HG02763 (cell line): ENCODE measurements at regions not wholly inside any gene's neighbourhood (a gene's known extent, or its start where the extent isn't known, plus 50 kb on each side); places are given as distances from the start of the nearest gene placed in this dataset.
A peak's percentile ranks its signal among the peaks of the same experiment; 100 is the strongest.
"Not testable (repeated sequence)": the region's sequence is repeated elsewhere in the genome, so short reads cannot be mapped to it uniquely, and the experiment has no call there.

ENCODE experiments used
- ATAC-seq: cut with Tn5 transposase; IDR thresholded peaks from one replicate; pipeline ENCODE4 v1.9.1; 2021; ENCODE audit warnings: mild to moderate bottlenecking, moderate library complexity; ENCODE audit not compliant: unreplicated experiment

DNA sequence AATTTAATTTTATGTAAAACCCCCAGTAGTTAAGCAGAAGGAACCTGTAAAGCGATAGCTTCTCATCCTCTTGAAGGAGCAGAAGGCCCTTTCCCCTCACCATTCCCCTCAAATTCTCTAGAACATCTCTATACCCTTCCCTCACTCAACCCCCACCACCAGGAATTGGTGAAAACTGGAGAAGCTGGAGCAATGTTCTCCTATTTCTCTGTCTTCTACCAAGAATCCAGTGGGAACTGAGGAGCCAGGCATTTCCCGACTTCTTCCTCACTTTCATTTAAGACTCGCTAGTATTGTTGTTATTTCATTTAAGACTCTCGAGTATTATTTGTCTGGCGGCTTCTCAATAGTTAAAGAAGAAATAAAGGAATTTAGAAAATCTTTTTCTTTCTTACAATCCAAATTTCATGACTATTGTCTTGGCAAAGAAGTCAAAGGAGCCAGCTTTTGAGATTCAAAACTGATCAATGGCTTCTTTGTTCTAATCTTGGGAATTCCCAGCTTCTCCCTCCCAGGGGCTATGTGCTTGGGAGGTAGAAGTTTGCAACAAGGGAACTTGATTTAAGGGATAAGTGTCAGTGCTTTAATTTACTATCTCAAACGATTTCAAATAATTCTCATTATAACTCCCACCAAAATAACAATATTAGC lies 253.3 kb upstream of the ADGRL2 start:
- ATAC-seq = no peak

DNA sequence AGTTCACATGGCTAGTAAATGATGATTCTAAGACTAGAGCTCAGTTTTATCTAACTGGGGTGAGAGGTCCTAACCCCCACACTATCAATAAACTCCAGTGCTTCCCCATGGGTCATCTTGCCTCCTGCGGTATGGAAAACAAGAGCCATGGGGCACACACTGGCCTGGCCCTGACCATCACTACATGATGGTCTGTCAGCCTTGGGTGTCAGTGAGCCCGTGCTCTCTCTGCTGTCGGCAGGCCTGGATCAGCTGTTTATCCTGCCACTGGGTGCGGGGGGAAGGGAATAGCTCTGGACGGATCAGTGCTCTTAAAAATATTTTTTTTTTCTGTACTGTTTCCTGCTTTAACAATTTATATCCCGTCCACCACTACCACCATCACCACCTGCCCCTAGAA lies 255.0 kb upstream of the ADGRL2 start:
- ATAC-seq = no peak

DNA sequence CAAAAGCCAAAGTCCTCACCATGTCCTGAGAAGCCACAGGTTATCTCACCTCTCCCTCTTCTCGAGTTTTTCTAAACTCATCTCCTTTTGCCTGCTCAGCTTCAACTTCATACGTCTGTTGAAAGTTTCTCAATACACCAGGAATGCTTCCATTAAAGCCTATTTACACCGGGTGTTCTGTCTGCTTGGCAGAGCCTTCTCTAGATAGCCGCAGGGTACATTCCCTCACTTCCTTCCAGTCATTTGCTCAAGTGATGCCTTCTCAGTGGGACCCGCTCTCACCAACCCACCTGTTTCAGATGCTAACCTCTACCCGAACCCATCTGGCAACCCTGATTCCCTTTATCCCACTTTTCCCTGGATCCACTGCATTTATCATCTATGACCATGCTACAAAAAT lies 257.0 kb upstream of the ADGRL2 start:
- ATAC-seq = no peak

DNA sequence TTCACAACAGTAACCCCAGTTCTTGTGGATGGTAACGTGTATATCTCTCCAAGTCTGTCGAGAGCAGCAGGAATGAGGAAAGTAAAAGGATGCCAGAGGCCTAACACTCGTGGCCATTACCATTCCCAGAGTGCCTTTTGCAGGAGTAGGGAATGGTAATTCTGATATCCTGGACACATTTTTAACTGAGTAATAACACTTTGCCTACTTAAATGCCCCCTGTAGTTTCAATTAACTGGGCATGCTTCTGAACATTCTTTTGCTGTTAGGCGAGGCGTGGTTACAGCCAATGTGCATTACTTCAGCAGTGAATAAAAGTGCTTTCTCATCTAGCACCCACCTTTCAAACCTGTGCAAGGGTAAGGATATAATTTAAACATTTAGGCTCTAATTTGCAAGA lies 258.5 kb upstream of the ADGRL2 start:
- ATAC-seq = no peak

DNA sequence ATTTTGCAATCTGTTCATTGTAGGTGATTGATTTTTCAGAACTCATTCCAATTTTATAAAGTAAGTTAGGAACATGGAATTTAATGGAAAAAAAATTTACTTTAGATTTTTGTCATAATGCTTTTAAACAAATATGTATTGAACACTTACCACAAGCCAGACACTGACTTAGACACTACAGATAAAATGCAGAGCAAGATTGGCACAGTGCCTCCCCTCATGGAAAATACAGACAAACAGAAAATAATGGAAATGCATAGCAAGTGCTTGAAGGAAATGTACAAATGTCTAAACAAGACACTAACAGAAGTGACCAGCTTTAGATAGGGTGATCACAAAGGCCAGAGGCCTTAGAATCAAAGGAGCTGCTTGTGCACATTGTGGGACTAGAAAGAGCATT lies 260.5 kb upstream of the ADGRL2 start:
- no peak for ATAC-seq

DNA sequence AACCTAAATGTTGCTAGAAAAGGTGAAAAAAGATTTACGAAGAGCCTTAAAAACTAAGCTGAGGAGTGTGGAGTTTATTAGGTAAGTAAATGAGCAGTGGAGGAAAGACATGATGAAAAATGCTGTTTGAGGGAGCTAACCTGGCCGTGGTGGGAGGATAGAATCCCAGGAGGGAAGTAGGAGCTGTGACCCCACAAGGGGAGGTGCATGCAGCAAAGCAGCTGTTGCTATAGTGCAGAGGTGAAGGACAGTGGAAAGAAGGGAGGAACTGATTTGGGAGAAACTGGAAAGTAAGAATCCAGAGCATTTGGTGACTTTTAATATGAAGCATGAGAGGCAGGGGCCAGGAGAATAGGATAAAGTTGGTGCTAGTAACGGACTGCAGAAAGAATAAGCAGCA lies 271.7 kb upstream of the ADGRL2 start:
- ATAC-seq = no peak

DNA sequence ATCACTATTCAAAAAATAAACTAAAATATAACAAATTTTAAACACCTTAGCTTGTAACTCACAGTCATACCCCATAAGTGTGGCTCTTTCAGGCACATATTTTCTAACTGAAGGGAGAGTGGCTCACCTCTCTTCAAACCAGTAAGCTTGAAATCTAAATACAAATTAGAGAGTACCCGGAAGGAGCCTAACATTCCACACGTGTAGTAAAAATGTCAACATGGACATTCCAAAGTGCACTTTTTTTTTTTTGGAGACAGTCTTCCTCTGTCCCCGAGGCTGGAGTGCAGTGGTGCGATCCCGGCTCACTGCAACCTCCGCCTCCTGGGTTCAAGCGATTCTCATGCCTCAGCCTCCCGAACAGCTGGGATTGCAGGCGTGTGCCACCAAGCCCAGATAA lies 275.6 kb upstream of the ADGRL2 start:
- no peak for ATAC-seq

DNA sequence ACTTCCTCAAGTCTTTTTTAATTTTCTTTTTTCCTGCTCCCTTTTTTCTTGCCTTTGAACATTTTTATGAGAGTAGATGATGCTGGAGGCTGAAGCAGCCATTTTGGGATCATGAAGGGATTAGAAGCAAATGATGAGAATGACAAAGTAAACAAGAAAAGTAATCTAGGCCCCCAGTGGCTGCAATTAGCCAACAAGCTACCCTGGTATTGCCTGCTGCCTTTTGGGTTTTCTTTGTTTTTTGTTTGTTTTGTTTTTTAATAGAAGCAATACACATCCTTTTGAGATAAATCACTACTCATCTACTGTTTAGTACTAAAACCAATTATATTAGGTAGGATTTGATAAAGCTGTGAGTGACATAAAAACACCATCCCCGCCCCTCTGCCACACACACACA lies 280.7 kb upstream of the ADGRL2 start:
- ATAC-seq = no peak

DNA sequence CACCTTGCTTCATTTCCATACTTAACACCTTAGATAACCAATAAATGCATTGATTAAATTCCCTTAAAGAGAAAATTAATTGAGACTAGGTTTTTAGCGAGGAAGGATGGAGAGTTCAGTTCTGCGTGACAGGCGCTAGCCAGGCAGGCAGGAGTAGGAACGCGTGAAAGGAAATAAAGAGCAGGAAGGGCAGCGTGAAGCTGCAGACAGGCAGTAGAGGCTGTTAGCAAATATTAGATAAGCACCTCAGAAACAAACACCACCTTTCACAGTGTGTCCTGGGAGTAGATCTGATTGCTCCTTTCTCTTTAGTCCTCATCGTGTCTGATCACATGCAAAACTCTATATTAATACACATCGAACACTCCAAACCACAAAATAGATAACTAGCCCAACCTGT lies 282.7 kb upstream of the ADGRL2 start:
- ATAC-seq = no peak

DNA sequence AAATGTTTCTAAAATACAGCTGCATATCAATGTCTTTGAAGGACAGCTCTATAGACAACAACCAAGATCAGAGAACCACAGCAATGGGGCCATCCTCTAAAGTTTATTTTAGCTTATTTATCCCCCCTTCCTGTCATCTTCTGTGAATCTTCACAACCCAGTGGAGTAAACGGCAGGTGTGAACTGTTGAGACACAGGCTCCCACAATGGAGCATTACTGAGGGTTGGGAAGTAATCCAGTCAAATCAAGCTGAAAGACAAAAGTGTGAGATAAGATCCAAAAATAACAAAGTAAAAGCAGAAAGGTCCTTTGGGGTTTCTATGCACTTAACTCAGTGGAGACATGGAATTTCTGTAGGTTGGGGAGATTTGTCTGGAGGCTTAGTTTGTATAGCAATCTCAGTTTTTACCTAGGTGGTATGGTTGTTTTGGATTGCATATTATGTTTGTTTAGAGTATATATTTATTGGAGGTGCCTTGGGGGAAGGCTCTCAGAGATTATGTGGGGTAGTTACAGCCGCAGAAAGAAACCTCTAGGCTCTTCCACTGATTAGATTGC lies 286.9 kb upstream of the ADGRL2 start:
- ATAC-seq = no peak

DNA sequence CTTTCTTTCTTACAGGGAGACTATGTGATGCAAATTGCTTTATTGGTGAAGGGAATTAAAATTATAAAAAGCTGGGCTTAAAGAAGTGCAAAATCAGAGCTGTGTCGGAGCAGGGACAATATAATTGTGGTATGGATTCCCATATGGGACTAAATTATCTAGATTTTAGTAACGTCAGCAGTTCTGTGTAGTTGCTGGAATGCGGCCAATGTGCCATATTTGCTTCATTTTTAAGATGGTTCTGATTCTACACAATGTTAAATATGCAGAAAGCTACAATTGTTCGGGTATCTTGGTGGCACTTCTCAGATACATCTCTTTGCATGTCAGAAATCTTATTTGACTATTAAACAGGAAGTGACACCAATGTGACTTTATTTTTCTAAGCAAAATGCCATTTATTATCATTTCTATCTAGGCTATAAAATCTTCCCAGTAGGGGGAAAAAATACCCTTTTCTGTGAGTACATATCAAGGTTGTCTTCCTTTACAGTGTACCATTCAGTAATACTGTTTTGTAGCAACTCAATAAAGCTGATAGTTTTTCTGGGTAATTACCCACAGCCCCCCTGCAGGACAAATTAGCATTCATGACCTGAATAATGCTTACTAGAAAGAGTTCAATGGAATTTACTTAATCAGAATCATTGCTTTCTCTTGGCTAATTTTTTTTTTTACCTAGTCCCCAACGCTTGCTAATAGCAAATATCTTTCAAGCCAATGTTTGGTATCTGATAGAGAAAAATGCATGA lies 288.3 kb upstream of the ADGRL2 start:
- no peak for ATAC-seq

DNA sequence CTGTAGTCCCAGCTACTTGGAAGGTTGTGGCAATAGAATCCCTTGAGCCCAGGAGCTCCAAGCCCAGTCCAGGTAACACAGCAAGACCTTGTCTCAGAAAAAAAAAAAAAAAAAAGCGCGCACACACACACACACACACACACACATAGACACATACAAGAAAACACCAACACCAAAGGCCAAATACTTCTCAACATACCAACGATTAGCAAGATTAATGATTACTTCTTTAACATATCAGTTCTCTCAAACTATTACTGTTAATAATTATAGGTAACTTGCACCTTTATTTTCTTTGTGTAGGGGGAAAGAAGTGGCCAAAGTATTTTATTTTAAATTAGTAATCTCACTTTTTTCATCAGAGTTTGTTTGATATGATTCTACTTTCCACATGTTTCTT lies 289.5 kb upstream of the ADGRL2 start:
- no peak for ATAC-seq

DNA sequence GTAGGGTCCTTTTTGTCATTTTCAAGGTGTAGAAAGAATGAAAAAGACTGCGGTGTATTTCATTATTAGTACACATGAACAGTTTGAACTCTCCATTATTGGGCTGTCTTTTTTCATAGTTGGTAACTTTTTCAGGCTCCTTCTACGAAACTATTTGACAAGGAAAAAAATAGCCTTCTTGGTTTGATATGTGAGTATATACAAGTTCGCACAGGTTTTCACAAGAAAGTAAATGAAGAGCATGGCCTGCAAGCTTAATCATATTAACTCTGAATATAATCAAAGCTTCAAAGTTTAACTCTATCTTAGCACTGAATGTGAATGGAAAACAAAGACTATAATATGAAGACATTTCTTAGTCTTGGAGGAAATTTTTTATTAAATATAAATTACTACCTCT lies 290.0 kb upstream of the ADGRL2 start:
- ATAC-seq = no peak

DNA sequence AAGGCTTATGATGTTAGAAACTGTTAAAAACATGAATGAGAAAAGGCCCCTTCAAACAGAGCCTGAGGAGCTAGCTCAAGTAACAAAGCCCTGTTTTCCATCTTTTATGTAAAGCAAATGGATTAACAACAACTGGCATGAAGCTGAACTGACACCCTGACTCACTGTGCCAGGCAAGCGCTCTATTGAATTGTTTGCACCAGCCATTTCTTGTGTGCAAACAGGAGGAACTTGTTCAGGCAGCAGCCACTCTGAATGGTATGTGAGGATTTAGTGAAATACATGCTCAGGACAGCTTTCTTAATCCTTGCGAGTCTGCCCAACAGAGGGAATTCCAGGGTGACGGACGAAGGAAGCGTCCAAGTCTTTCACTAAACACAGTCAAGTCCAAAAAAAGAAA lies 291.1 kb upstream of the ADGRL2 start:
- ATAC-seq = no peak

DNA sequence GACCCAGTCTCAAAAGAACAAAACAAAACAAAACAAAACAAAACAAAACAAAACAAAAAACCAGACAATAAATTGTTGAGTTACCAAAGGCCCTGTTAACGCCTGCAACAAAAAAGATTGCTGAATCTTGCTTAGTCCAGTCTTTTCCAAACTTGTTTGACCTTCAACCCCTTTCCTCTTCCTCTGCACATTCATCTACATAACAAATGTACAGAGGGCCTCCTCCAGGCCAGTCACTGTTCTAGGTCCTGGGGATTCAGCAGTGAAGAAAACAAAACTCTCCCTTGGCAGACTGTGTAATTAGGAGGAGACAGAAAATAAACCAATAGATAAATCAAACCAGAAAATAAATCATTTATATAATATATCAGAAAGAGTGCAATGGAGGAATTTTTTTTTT lies 294.0 kb upstream of the ADGRL2 start:
- ATAC-seq = no peak

DNA sequence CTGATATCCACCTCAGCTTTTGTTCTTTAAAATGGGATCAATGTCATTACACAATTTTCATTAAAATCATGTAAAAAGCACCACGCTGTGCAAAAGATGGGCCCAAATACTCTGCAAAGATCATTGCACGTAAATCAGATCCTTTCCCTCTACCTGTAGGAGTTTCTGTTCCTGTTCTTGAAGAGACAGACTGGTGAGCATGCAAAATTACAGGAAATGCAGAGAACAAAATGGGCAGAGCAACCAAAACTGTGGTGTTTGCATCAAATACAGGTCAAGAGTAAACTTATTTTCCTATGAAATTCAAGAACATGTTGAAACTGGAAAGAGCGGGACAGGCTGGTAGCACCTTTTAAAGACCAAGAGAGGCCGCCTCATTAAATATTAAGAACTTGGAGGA lies 294.9 kb upstream of the ADGRL2 start:
- peak; percentile 96 for ATAC-seq

DNA sequence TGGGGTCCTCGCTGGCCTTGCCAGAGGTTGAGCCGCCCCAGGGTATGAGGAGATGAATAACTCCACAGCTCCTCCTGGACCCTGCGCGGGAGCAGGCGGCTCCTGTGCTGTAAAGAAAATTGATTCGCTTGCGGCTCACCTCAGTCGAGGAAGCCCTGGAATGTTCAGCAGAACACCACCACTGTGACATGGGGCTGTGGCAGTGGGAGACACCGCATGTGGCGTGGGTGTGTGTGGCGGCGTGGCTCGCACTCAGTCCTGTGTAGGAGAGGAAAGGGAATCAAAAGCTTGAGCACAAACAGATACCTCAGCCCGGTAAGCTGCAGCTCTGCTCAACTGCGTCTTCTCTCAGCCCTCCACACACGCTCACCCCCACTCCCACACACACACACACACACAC lies 295.9 kb upstream of the ADGRL2 start:
- ATAC-seq = not testable (repeated sequence)

DNA sequence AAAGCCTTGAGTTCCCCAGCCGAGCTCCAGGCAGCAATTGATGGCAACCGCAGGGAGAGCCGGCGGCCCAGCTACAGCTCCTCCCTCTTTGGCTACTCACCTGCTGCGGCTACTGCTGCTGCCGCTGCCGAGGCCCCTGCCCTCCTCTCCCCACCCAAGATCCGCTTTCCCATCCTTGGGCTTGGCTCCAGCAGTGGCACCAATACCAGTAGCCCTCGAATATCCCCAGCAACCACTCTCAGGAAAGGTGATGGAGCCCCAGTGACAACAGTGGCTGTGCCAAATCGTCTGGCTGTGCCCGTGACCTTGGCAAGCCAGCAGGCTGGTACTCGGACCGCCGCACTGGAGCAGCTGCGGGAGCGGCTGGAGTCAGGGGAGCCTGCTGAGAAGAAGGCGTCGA lies 298.0 kb upstream of the ADGRL2 start:
- not testable (repeated sequence) for ATAC-seq

DNA sequence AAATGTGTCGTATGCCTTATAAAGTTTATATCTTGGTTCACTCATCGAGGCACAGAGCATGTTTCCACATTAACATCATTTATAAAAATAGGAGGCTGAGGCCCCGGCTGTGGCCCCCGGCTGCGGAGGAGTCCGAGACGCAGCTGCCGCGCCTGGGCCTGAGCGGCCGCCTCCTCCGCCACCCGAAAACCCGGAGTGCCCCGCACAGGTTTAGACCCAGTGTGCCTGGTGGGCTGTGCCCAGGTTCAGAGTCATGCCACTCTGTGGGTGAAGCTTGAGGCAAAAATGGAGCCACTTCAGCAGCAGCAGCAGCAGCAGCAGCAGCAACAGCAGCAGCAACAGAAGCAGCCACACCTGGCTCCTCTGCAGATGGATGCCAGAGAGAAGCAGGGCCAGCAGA lies 299.2 kb upstream of the ADGRL2 start:
- ATAC-seq = not testable (repeated sequence)

DNA sequence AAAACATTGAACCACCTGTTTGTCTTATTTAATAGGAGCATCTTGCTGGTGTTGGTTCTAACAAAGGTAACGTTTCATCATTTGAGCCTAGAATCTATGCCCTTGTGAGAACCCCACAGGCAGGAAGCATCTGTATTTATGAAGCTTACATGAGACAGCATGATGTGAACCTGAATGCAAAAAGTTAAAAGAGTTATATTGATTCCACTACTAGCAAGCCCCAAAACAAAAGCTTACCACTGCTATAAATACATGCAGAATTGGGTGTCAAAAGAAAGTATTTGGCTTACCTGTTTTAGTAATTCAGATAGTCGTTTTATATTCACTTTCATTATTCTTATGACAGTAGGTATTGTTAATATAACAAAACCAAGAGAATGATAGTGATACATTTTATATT lies 301.2 kb upstream of the ADGRL2 start:
- no peak for ATAC-seq

DNA sequence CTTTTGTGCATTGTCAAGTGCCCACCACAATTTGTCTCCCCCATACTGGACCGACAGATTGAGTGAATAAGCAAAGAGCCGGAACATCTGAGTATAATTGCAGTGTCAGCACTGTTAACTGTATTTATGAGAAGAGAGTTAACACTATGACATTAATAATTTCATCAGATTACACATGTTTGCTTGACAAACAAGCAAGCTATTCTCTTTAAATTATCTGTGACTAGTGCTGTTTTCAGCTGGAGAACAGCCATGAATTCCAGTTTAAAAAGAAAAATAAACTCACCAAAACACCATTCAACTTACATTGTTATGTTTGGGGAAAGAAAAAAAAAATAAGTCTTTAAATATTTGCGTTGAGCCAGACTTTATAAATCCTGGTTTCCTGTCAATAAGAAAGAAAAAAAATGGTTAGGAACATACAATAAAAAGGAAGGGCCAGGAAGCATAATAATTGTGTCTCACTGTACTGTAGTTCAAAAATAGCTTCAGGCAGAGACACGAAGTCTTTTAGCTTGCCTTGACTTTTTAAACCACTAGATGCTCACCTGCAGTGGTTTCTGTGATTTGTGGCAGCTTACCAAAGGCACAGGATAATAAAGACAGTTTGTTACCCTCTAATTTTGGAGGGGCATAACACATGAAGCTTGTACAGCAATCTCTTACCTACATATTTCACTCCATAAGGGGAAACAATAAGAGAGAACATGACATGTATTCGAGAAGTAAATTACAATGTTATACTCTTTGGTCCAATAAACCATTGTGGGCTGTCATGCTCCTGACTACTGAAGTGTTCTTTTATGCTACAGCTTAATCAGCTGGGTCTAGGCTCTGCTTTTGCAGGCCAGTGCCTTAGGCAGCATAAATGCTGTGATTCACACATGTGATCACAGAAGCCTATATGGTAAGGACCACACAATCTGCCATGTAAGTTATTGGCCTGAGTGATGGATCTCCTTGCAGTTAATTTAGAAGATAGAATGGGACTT lies 302.0 kb upstream of the ADGRL2 start:
- no peak for ATAC-seq
